CD4-positive, alpha-beta T cell (primary cell): ENCODE measurements at regions not wholly inside any gene's neighbourhood (a gene's known extent, or its start where the extent isn't known, plus 50 kb on each side); places are given as distances from the start of the nearest gene placed in this dataset.
"Not testable (repeated sequence)": the region's sequence is repeated elsewhere in the genome, so short reads cannot be mapped to it uniquely, and the experiment has no call there.

Experiments
- ATAC-seq: fragments of 200-7000 bp; cut with Tn5 transposase; one replicate; pipeline ENCODE4 v1.10.0; 2022; ENCODE audit warnings: mild to moderate bottlenecking; ENCODE audit not compliant: poor library complexity
- CTCF ChIA-PET: fragments of 350-600 bp; sonication (Branson Sonifier 250); formaldehyde crosslinking; loops from one replicate; lab custom pipeline; 2021; ENCODE audit warnings: antibody characterized with exemption, inconsistent platforms; lab: Charles Lee
- POLR2A ChIA-PET: fragments of 350-600 bp; sonication (Branson Sonifier 250); formaldehyde crosslinking; loops from one replicate; lab custom pipeline; 2021; ENCODE audit warnings: antibody characterized with exemption, inconsistent platforms; lab: Charles Lee
- DNase-seq, 14 experiments: peaks; one replicate each; pipeline ENCODE4 v3.0.0-alpha.2; 2013 to 2020; ENCODE audit warnings: mixed read lengths in 2 of 14
- H3K27ac ChIP-seq, 2 donors: one replicate each; pipeline versions ENCODE4 v1.5.1 to v1.7.0; 2013; ENCODE audit warnings: low read length in 2 of 2, low read depth in 1 of 2, mild to moderate bottlenecking in 1 of 2
- H3K27me3 ChIP-seq, 2 experiments: 1 replicate in 1 of 2; 2 replicates in 1 of 2; pipeline versions ENCODE4 v1.6.1 to v1.7.0; 2013; ENCODE audit warnings: low read length in 2 of 2, control low read depth in 1 of 2, mild to moderate bottlenecking in 1 of 2, moderate library complexity in 1 of 2; ENCODE audit not compliant: insufficient read depth in 2 of 2, control insufficient read depth in 1 of 2
- H3K36me3 ChIP-seq: one replicate; pipeline ENCODE4 v1.6.1; 2013; ENCODE audit warnings: low read length, control low read depth; ENCODE audit not compliant: insufficient read depth
- H3K4me1 ChIP-seq: one replicate; pipeline ENCODE4 v1.6.1; 2013; ENCODE audit warnings: low read length, control low read depth; ENCODE audit not compliant: insufficient read depth
- H3K4me3 ChIP-seq: one replicate; pipeline ENCODE4 v1.5.1; 2013; ENCODE audit warnings: mild to moderate bottlenecking, low read length, moderate library complexity
- H3K9me3 ChIP-seq, 2 experiments: 1 replicate in 1 of 2; 2 replicates in 1 of 2; pipeline versions ENCODE4 v1.6.1 to v1.7.0; 2013; ENCODE audit warnings: low read length in 2 of 2, mild to moderate bottlenecking in 2 of 2, control low read depth in 1 of 2, moderate library complexity in 1 of 2; ENCODE audit not compliant: control insufficient read depth in 1 of 2, insufficient read depth in 1 of 2
- H3K27ac Mint-ChIP-seq: one replicate; pipeline ENCODE4 v1.8.0; 2020; ENCODE audit warnings: mixed read lengths
- H3K27me3 Mint-ChIP-seq: one replicate; pipeline ENCODE4 v1.8.0; 2021; ENCODE audit warnings: mixed read lengths
- H3K36me3 Mint-ChIP-seq: one replicate; pipeline ENCODE4 v1.8.0; 2021; ENCODE audit warnings: low read depth, mixed read lengths
- H3K4me1 Mint-ChIP-seq: one replicate; pipeline ENCODE4 v1.8.0; 2021; ENCODE audit warnings: low read depth, mixed read lengths
- H3K4me3 Mint-ChIP-seq: one replicate; pipeline ENCODE4 v1.8.0; 2020; ENCODE audit warnings: mild to moderate bottlenecking, mixed read lengths
- H3K9me3 Mint-ChIP-seq: one replicate; pipeline ENCODE4 v1.8.0; 2020; ENCODE audit warnings: mixed read lengths
- CTCF ChIP-seq: fragments of 200-600 bp; IDR thresholded peaks from one replicate; pipeline ENCODE4 v1.8.0; 2022; ENCODE audit warnings: antibody characterized with exemption, mild to moderate bottlenecking
- intact Hi-C, 2 experiments: fragments of 100-400 bp; cut with DNase I in 1 of 2; cut with micrococcal nuclease in 1 of 2; formaldehyde crosslinking; loops; one replicate each; pipeline versions ENCODE4 v1.15.1 to v1.9.0; 2023 to 2025; cut with DNase I, micrococcal nuclease

- H3K4me1 ChIP-seq = no peaks in the 10 kb centered on the region
- no peak overlapping the region for H3K4me3 Mint-ChIP-seq
- ATAC-seq = no peak
Observed at GRCh38 chr5:75823811-75824210, 106.6 kb upstream of the POC5 start.

GRCh38 chr5:75818661-75819060 is 101.4 kb upstream of the POC5 start:
- ATAC-seq = no peak
- H3K4me1 ChIP-seq = no peaks in the 10 kb centered on the region
- H3K27me3 Mint-ChIP-seq = peaks cover 46% of the 10 kb centered on the region
- no peak overlapping the region for H3K4me3 ChIP-seq
- peaks cover 0 to 14% of the 10 kb centered on the region in 2 experiments for H3K27me3 ChIP-seq
- no peaks in the 10 kb centered on the region for H3K36me3 ChIP-seq
- no peak overlapping the region for H3K4me3 Mint-ChIP-seq
- intact Hi-C loops = no loop called here
- H3K9me3 ChIP-seq = peaks cover 0 to 6% of the 10 kb centered on the region in 2 experiments
- TF ChIP-seq CTCF = no peak
- ChIA-PET CTCF (no interaction called here), POLR2A (no interaction called here)
- H3K27ac ChIP-seq = no peak overlapping the region
- no peak for DNase-seq
- H3K9me3 Mint-ChIP-seq = no peaks in the 10 kb centered on the region
- no peaks in the 10 kb centered on the region for H3K36me3 Mint-ChIP-seq
- no peak overlapping the region for H3K27ac Mint-ChIP-seq
- no peaks in the 10 kb centered on the region for H3K4me1 Mint-ChIP-seq

More at GRCh38 chr5:75823811-75824210, 106.6 kb upstream of the POC5 start:
- intact Hi-C loops = no loop called here
- Mint-ChIP-seq H3K27me3 (peaks cover 10% of the 10 kb centered on the region), H3K9me3 (no peaks in the 10 kb centered on the region), H3K27ac (no peak overlapping the region), H3K36me3 (no peaks in the 10 kb centered on the region), H3K4me1 (no peaks in the 10 kb centered on the region)
- POLR2A ChIA-PET = no interaction called here
- H3K27me3 ChIP-seq = no peaks in the 10 kb centered on the region
- no peak for TF ChIP-seq CTCF
- CTCF ChIA-PET = no interaction called here
- no peak overlapping the region for H3K4me3 ChIP-seq
- no peaks in the 10 kb centered on the region for H3K36me3 ChIP-seq
- no peaks in the 10 kb centered on the region for H3K9me3 ChIP-seq
- H3K27ac ChIP-seq = no peak overlapping the region
- no peak for DNase-seq

GRCh38 chr5:75799695-75800094 is 82.5 kb upstream of the POC5 start:
- DNase-seq, H3K27me3 ChIP-seq, ATAC-seq, H3K36me3 Mint-ChIP-seq, H3K9me3 Mint-ChIP-seq, H3K36me3 ChIP-seq, H3K4me3 Mint-ChIP-seq, CTCF ChIA-PET, H3K4me1 Mint-ChIP-seq, POLR2A ChIA-PET, H3K4me3 ChIP-seq, H3K27ac Mint-ChIP-seq, intact Hi-C loops, H3K27ac ChIP-seq, H3K4me1 ChIP-seq: not testable (repeated sequence)
- H3K9me3 ChIP-seq = peaks cover 0 to 16% of the 10 kb centered on the region in 2 experiments
- peaks cover 22% of the 10 kb centered on the region for H3K27me3 Mint-ChIP-seq

- peaks cover 0 to 10% of the 10 kb centered on the region in 2 experiments for H3K9me3 ChIP-seq
- Mint-ChIP-seq H3K27me3 (peaks cover 27% of the 10 kb centered on the region), H3K9me3 (peaks cover 19% of the 10 kb centered on the region)
- POLR2A ChIA-PET, H3K4me3 ChIP-seq, H3K4me3 Mint-ChIP-seq, H3K4me1 ChIP-seq, H3K27ac Mint-ChIP-seq, ATAC-seq, H3K36me3 ChIP-seq, DNase-seq, H3K27me3 ChIP-seq, intact Hi-C loops, H3K27ac ChIP-seq, H3K4me1 Mint-ChIP-seq, CTCF ChIA-PET, H3K36me3 Mint-ChIP-seq: not testable (repeated sequence)
Observed at GRCh38 chr5:75769338-75769737, 52.1 kb upstream of the POC5 start.
